K562 (cell line): ENCODE measurements at regions not wholly inside any gene's neighbourhood (a gene's known extent, or its start where the extent isn't known, plus 50 kb on each side); places are given as distances from the start of the nearest gene placed in this dataset.

ENCODE experiments used
- CTBP1 ChIP-seq: fragments of 450-650 bp; IDR thresholded peaks from 2 replicates; pipeline ENCODE4 v1.6.1; 2016; ENCODE audit warnings: borderline replicate concordance
- NR2C2 ChIP-seq, 2 experiments: fragments of 200-800 bp in 1 of 2; sonication (Bioruptor generic) in 1 of 2; sonication (generic) in 1 of 2; formaldehyde crosslinking in 1 of 2; IDR thresholded peaks; 2 replicates each; pipeline versions ENCODE4 v1.6.1 to v1.8.0; 2016 to 2022; ENCODE audit warnings: mild to moderate bottlenecking in 1 of 2, missing compliant biosample characterization in 1 of 2, missing genetic modification characterization in 1 of 2, missing genetic modification reagents in 1 of 2
- RB1 ChIP-seq: fragments of 450-650 bp; IDR thresholded peaks from 2 replicates; pipeline ENCODE4 v1.6.1; 2017; ENCODE audit warnings: low read depth, mild to moderate bottlenecking
- ZNF76 ChIP-seq: fragments of 250-450 bp; sonication (Bioruptor Pico); IDR thresholded peaks from 2 replicates; pipeline ENCODE4 v1.4.0; 2020; ENCODE audit warnings: mild to moderate bottlenecking, moderate library complexity, borderline replicate concordance
- TF ChIP-seq, protein P1 (sequence below): fragments of 200-600 bp; sonication (generic); IDR thresholded peaks from one replicate; pipeline ENCODE4 v1.6.1; 2012; ENCODE audit warnings: mild to moderate bottlenecking, low read depth, low read length, inconsistent platforms
- TF ChIP-seq, protein P2 (sequence below), 3 experiments: fragments of 200-800 bp in 1 of 3; fragments of 250-450 bp in 1 of 3; fragments of 450-650 bp in 1 of 3; sonication (Bioruptor Pico) in 1 of 3; sonication (Bioruptor generic) in 1 of 3; formaldehyde crosslinking in 1 of 3; IDR thresholded peaks; 2 replicates each; pipeline versions ENCODE4 v1.6.1 to v1.8.0; 2016 to 2022; ENCODE audit warnings: mild to moderate bottlenecking in 2 of 3, missing genetic modification characterization in 2 of 3, missing compliant biosample characterization in 1 of 3, moderate library complexity in 1 of 3

DNA sequence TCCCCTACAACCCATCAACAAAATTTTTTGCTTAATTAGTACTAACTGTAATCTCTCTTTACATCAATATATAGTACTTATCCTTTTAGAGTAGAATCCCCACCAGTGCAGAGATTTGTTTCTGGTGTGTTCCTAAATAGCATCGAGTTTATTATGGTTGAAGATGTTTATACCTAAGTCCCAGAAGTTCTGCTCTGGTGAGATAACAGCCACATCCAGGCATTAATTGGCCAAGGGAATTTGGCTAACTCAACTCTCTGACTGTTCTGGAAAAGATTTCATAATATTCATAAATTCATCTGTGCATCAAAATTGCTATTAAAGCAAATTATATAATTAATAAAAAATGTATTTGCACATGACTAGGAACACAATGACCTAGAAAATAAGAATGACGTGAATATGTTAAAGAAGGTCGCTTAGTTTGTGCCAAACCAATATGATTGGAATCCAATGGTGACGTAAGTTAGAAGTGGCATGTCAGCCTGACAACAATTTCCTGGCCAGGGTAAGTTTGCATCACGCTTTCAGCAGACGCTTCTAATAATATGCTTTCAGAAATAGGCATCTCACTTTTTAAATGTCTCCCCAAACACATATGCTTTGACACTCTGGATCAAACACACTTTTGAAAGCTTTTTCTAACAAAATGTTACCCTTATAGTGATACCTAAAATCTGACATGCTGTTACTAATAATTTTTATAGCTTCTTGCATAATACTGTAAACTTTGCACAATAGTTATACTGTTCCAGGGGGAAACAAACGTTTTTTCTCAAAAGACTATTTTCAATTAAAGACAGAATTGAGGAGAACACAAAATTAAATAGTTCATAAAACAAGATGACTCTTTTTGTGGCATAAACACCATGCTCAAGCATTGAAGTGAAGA is 236.7 kb downstream of the TENT5A start (continued):
- TF ChIP-seq, protein P1, sequence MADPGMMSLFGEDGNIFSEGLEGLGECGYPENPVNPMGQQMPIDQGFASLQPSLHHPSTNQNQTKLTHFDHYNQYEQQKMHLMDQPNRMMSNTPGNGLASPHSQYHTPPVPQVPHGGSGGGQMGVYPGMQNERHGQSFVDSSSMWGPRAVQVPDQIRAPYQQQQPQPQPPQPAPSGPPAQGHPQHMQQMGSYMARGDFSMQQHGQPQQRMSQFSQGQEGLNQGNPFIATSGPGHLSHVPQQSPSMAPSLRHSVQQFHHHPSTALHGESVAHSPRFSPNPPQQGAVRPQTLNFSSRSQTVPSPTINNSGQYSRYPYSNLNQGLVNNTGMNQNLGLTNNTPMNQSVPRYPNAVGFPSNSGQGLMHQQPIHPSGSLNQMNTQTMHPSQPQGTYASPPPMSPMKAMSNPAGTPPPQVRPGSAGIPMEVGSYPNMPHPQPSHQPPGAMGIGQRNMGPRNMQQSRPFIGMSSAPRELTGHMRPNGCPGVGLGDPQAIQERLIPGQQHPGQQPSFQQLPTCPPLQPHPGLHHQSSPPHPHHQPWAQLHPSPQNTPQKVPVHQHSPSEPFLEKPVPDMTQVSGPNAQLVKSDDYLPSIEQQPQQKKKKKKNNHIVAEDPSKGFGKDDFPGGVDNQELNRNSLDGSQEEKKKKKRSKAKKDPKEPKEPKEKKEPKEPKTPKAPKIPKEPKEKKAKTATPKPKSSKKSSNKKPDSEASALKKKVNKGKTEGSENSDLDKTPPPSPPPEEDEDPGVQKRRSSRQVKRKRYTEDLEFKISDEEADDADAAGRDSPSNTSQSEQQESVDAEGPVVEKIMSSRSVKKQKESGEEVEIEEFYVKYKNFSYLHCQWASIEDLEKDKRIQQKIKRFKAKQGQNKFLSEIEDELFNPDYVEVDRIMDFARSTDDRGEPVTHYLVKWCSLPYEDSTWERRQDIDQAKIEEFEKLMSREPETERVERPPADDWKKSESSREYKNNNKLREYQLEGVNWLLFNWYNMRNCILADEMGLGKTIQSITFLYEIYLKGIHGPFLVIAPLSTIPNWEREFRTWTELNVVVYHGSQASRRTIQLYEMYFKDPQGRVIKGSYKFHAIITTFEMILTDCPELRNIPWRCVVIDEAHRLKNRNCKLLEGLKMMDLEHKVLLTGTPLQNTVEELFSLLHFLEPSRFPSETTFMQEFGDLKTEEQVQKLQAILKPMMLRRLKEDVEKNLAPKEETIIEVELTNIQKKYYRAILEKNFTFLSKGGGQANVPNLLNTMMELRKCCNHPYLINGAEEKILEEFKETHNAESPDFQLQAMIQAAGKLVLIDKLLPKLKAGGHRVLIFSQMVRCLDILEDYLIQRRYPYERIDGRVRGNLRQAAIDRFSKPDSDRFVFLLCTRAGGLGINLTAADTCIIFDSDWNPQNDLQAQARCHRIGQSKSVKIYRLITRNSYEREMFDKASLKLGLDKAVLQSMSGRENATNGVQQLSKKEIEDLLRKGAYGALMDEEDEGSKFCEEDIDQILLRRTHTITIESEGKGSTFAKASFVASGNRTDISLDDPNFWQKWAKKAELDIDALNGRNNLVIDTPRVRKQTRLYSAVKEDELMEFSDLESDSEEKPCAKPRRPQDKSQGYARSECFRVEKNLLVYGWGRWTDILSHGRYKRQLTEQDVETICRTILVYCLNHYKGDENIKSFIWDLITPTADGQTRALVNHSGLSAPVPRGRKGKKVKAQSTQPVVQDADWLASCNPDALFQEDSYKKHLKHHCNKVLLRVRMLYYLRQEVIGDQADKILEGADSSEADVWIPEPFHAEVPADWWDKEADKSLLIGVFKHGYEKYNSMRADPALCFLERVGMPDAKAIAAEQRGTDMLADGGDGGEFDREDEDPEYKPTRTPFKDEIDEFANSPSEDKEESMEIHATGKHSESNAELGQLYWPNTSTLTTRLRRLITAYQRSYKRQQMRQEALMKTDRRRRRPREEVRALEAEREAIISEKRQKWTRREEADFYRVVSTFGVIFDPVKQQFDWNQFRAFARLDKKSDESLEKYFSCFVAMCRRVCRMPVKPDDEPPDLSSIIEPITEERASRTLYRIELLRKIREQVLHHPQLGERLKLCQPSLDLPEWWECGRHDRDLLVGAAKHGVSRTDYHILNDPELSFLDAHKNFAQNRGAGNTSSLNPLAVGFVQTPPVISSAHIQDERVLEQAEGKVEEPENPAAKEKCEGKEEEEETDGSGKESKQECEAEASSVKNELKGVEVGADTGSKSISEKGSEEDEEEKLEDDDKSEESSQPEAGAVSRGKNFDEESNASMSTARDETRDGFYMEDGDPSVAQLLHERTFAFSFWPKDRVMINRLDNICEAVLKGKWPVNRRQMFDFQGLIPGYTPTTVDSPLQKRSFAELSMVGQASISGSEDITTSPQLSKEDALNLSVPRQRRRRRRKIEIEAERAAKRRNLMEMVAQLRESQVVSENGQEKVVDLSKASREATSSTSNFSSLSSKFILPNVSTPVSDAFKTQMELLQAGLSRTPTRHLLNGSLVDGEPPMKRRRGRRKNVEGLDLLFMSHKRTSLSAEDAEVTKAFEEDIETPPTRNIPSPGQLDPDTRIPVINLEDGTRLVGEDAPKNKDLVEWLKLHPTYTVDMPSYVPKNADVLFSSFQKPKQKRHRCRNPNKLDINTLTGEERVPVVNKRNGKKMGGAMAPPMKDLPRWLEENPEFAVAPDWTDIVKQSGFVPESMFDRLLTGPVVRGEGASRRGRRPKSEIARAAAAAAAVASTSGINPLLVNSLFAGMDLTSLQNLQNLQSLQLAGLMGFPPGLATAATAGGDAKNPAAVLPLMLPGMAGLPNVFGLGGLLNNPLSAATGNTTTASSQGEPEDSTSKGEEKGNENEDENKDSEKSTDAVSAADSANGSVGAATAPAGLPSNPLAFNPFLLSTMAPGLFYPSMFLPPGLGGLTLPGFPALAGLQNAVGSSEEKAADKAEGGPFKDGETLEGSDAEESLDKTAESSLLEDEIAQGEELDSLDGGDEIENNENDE: no peak
- TF ChIP-seq NR2C2 (CRISPR knock-in tag; IDR thresholded peaks at IDR 0.05) (no peak), NR2C2 (tag; IDR thresholded peaks at IDR 0.05) (no peak), ZNF76 (CRISPR knock-in tag) (no peak), RB1 (no peak), CTBP1 (no peak)
- TF ChIP-seq, protein P2, sequence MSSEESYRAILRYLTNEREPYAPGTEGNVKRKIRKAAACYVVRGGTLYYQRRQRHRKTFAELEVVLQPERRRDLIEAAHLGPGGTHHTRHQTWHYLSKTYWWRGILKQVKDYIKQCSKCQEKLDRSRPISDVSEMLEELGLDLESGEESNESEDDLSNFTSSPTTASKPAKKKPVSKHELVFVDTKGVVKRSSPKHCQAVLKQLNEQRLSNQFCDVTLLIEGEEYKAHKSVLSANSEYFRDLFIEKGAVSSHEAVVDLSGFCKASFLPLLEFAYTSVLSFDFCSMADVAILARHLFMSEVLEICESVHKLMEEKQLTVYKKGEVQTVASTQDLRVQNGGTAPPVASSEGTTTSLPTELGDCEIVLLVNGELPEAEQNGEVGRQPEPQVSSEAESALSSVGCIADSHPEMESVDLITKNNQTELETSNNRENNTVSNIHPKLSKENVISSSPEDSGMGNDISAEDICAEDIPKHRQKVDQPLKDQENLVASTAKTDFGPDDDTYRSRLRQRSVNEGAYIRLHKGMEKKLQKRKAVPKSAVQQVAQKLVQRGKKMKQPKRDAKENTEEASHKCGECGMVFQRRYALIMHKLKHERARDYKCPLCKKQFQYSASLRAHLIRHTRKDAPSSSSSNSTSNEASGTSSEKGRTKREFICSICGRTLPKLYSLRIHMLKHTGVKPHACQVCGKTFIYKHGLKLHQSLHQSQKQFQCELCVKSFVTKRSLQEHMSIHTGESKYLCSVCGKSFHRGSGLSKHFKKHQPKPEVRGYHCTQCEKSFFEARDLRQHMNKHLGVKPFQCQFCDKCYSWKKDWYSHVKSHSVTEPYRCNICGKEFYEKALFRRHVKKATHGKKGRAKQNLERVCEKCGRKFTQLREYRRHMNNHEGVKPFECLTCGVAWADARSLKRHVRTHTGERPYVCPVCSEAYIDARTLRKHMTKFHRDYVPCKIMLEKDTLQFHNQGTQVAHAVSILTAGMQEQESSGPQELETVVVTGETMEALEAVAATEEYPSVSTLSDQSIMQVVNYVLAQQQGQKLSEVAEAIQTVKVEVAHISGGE (CRISPR knock-in tag; IDR thresholded peaks at IDR 0.05): no peak
